Osteocyte (in vitro differentiated cells): ENCODE measurements at regions not wholly inside any gene's neighbourhood (a gene's known extent, or its start where the extent isn't known, plus 50 kb on each side); places are given as distances from the start of the nearest gene placed in this dataset.

Source experiments
- DNase-seq: peaks from one replicate; pipeline ENCODE4 v3.0.0; 2021; ENCODE audit warnings: mixed read lengths; ENCODE audit not compliant: unreplicated experiment; ENCODE audit errors: extremely low spot score
- H3K27ac Mint-ChIP-seq: one replicate; pipeline ENCODE4 v1.8.0; 2021; ENCODE audit warnings: mild to moderate bottlenecking, mixed read lengths; ENCODE audit not compliant: unreplicated experiment
- H3K27me3 Mint-ChIP-seq: one replicate; pipeline ENCODE4 v1.8.0; 2021; ENCODE audit warnings: mixed read lengths; ENCODE audit not compliant: unreplicated experiment
- H3K36me3 Mint-ChIP-seq: one replicate; pipeline ENCODE4 v1.8.0; 2021; ENCODE audit warnings: mixed read lengths; ENCODE audit not compliant: unreplicated experiment
- H3K4me1 Mint-ChIP-seq: one replicate; pipeline ENCODE4 v1.8.0; 2021; ENCODE audit warnings: mixed read lengths; ENCODE audit not compliant: unreplicated experiment
- H3K4me3 Mint-ChIP-seq: one replicate; pipeline ENCODE4 v1.8.0; 2021; ENCODE audit warnings: mild to moderate bottlenecking, moderate library complexity, mixed read lengths; ENCODE audit not compliant: unreplicated experiment
- H3K9me3 Mint-ChIP-seq: one replicate; pipeline ENCODE4 v1.8.0; 2021; ENCODE audit warnings: mixed read lengths; ENCODE audit not compliant: unreplicated experiment
- TF ChIP-seq, protein P1 (sequence below): fragments of 200-600 bp; sonication (generic); IDR thresholded peaks from 2 replicates; pipeline ENCODE4 v1.5.0; 2021; ENCODE audit warnings: antibody characterized with exemption, mild to moderate bottlenecking, moderate library complexity

DNA sequence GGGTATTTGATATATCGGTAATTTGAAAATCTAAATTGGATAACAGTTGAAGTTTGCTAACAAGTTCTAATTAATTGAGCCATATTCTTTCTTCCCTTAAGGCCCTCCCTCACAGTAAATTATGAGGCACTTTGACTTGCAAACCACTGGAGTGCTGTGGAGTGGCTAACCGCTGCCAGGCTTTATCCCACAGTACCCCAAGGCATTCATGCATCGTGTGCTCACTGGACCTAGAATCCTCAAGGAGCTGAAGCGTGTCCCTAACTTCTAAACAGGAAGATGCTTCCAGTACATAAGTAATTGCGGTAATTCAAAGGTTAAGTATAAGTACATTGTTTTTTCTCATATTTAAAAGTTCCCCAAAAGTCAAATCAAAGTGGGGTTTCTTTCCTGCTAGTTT, 499.9 kb downstream of the TFAP2A start:
- Mint-ChIP-seq H3K27me3 (peaks cover 2% of the 10 kb centered on the region), H3K36me3 (no peaks in the 10 kb centered on the region), H3K27ac (no peak overlapping the region), H3K4me3 (no peak overlapping the region), H3K4me1 (no peaks in the 10 kb centered on the region), H3K9me3 (no peaks in the 10 kb centered on the region)
- no peak for DNase-seq
- TF ChIP-seq, protein P1, sequence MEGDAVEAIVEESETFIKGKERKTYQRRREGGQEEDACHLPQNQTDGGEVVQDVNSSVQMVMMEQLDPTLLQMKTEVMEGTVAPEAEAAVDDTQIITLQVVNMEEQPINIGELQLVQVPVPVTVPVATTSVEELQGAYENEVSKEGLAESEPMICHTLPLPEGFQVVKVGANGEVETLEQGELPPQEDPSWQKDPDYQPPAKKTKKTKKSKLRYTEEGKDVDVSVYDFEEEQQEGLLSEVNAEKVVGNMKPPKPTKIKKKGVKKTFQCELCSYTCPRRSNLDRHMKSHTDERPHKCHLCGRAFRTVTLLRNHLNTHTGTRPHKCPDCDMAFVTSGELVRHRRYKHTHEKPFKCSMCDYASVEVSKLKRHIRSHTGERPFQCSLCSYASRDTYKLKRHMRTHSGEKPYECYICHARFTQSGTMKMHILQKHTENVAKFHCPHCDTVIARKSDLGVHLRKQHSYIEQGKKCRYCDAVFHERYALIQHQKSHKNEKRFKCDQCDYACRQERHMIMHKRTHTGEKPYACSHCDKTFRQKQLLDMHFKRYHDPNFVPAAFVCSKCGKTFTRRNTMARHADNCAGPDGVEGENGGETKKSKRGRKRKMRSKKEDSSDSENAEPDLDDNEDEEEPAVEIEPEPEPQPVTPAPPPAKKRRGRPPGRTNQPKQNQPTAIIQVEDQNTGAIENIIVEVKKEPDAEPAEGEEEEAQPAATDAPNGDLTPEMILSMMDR = no peak

DNA sequence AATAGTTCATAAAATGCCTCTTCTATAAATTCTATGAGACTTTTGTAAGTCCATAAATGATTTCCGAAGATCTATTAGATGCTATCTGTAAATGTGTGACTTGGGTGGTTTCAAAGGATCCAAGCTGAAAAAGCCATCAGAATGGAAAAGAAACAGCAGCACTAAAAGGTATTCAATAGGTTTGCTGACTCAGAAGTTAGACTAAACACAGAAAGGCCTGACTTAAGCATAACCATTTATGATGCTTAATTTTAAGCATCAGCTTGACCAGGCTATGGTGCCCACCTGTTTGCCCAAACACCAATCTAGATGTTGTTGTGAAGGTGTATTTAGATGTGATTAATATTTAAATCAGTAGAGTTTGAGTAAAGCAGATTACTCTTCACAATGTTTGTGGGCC, 513.5 kb downstream of the TFAP2A start:
- Mint-ChIP-seq H3K27ac (no peak overlapping the region), H3K4me3 (no peak overlapping the region), H3K9me3 (no peaks in the 10 kb centered on the region), H3K4me1 (no peaks in the 10 kb centered on the region), H3K27me3 (no peaks in the 10 kb centered on the region), H3K36me3 (no peaks in the 10 kb centered on the region)
- DNase-seq = no peak
- TF ChIP-seq, protein P1 = no peak

DNA sequence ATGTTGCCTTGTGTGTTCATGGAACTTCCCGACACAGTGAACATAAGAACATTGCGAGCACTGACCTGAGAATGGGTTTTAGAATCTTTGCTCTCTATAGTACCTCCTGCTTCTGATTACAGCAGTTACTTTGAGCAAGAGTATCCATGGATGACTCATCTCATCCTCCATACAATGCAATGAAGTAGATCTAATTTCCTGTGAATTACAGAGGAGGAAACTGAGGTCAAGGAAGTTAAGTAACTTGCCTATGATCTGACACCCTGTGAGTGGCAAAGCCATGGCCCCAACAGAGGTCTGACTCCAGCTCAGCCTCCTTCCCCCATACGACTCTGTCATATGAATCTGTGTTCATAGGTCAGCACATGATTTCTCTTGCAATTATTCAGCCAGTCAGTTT, 518.1 kb downstream of the TFAP2A start:
- no peak overlapping the region for H3K4me3 Mint-ChIP-seq
- no peaks in the 10 kb centered on the region for H3K9me3 Mint-ChIP-seq
- H3K4me1 Mint-ChIP-seq = no peaks in the 10 kb centered on the region
- DNase-seq = no peak
- H3K36me3 Mint-ChIP-seq = no peaks in the 10 kb centered on the region
- H3K27ac Mint-ChIP-seq = no peak overlapping the region
- TF ChIP-seq, protein P1 = no peak
- no peaks in the 10 kb centered on the region for H3K27me3 Mint-ChIP-seq

DNA sequence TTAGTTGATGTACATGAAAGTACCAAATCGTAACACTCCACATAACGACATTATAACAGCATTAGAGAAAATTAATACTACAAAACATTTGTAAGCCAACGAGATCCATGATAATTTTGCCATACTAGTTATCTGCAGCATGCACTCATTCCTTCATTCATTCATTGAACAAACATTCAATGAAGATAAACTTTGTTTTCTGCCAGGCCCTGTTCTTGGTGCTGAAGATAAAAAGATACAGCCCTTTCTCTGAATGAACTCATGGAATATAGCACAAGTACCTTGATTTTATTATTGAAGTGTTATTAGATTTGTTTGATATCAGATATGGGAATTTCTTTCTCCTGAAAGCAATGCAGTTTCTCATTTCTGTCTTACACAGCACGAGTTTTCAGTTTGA, 524.0 kb downstream of the TFAP2A start:
- Mint-ChIP-seq H3K27me3 (no peaks in the 10 kb centered on the region), H3K36me3 (no peaks in the 10 kb centered on the region), H3K4me3 (no peak overlapping the region)

DNA sequence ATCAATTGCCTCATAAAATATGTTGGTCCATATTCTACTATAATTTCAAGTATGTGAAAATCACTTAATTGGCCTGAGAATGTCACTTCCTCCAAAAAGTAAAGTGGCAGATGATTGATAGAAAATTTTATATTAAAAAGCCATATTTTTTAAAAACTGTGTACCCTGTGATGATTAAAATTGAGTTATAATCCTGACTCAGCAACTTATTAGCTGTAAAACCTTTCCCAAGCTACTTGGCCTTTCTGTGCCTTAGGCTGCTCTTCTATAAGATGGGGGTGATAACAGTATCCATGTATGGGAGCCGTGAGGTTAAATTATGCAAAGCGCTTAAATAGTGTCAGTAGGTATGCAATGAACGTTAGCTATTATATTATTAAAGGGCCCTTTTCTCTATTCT, 524.4 kb downstream of the TFAP2A start:
- no peak for DNase-seq
- TF ChIP-seq, protein P1 = no peak
- H3K27me3 Mint-ChIP-seq = no peaks in the 10 kb centered on the region
- no peak overlapping the region for H3K4me3 Mint-ChIP-seq
- no peaks in the 10 kb centered on the region for H3K4me1 Mint-ChIP-seq
- no peaks in the 10 kb centered on the region for H3K36me3 Mint-ChIP-seq
- peaks cover 16% of the 10 kb centered on the region for H3K9me3 Mint-ChIP-seq
- no peak overlapping the region for H3K27ac Mint-ChIP-seq

More for the DNA sequence above, 524.0 kb downstream of the TFAP2A start:
- H3K9me3 Mint-ChIP-seq = peaks cover 16% of the 10 kb centered on the region
- H3K27ac Mint-ChIP-seq = no peak overlapping the region
- TF ChIP-seq, protein P1 = no peak
- H3K4me1 Mint-ChIP-seq = no peaks in the 10 kb centered on the region
- DNase-seq = no peak
